ENCODE measurements at regions not wholly inside any gene's neighbourhood (a gene's known extent, or its start where the extent isn't known, plus 50 kb on each side); places are given as distances from the start of the nearest gene placed in this dataset.
A peak's percentile ranks its signal among the peaks of the same experiment; 100 is the strongest.

- no peak for TF ChIP-seq CTCF (IDR thresholded peaks at IDR 0.05; ENCODE audit: low read depth, low read length, missing control alignments)
- Histone ChIP-seq H3K27ac (no peak overlapping the region), H3K36me3 (replicated peaks) (no peaks in the 10 kb centered on the region), H3K27me3 (replicated peaks) (no peaks in the 10 kb centered on the region), H3K4me3 (ENCODE audit: low read depth, low read length) (no peak overlapping the region)
- no peak for DNase-seq
- in situ Hi-C loops (cut with HindIII; ENCODE audit: low pct_ligation_motif_present, low sequenced_read_pairs), result no loop called here
Observed at GRCh38 chr5:33338336-33339110, 102.2 kb upstream of the TARS1 start.

- Histone ChIP-seq H3K36me3 (replicated peaks) (no peaks in the 10 kb centered on the region), H3K4me3 (ENCODE audit: low read depth, low read length) (no peak overlapping the region), H3K27ac (no peak overlapping the region), H3K27me3 (replicated peaks) (no peaks in the 10 kb centered on the region)
- no peak for DNase-seq
- in situ Hi-C loops (cut with HindIII; ENCODE audit: low pct_ligation_motif_present, low sequenced_read_pairs), result no loop called here
- no peak for TF ChIP-seq CTCF (IDR thresholded peaks at IDR 0.05; ENCODE audit: low read depth, low read length, missing control alignments)
Observed at GRCh38 chr5:33339413-33339812, 101.4 kb upstream of the TARS1 start.

GRCh38 chr5:33340195-33340594 is 100.6 kb upstream of the TARS1 start:
- no peak for TF ChIP-seq CTCF (IDR thresholded peaks at IDR 0.05; ENCODE audit: low read depth, low read length, missing control alignments)
- DNase-seq, result no peak
- H3K36me3 ChIP-seq (replicated peaks), result no peaks in the 10 kb centered on the region
- no peak overlapping the region for H3K27ac ChIP-seq
- in situ Hi-C loops (cut with HindIII; ENCODE audit: low pct_ligation_motif_present, low sequenced_read_pairs), result no loop called here
- no peaks in the 10 kb centered on the region for H3K27me3 ChIP-seq (replicated peaks)
- no peak overlapping the region for H3K4me3 ChIP-seq (ENCODE audit: low read depth, low read length)

DNA sequence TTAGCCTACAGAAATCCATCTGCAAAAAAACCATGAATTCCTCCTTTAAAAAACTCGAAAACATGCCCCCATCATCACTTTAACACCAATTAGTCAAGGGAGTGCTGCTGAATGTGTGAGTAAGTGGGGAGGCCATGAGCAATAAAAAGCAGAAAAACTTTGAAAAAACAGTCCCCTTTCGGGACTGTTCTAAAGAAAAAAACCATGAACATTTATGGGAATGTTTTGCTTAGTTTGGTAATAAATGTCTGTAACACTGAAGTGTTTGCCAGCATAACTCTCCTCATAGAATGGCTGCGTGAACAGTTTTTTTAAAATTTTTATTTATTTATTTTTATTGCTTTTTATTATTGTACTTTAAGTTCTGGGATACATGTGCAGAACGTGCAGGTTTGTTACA is 99.4 kb upstream of the TARS1 start:
- no peak overlapping the region for H3K4me3 ChIP-seq (ENCODE audit: low read depth, low read length)
- DNase-seq, result no peak
- no peaks in the 10 kb centered on the region for H3K36me3 ChIP-seq (replicated peaks)
- no peak for TF ChIP-seq CTCF (IDR thresholded peaks at IDR 0.05; ENCODE audit: low read depth, low read length, missing control alignments)
- no peaks in the 10 kb centered on the region for H3K27me3 ChIP-seq (replicated peaks)
- in situ Hi-C loops (cut with HindIII; ENCODE audit: low pct_ligation_motif_present, low sequenced_read_pairs), result no loop called here
- no peak overlapping the region for H3K27ac ChIP-seq

DNA sequence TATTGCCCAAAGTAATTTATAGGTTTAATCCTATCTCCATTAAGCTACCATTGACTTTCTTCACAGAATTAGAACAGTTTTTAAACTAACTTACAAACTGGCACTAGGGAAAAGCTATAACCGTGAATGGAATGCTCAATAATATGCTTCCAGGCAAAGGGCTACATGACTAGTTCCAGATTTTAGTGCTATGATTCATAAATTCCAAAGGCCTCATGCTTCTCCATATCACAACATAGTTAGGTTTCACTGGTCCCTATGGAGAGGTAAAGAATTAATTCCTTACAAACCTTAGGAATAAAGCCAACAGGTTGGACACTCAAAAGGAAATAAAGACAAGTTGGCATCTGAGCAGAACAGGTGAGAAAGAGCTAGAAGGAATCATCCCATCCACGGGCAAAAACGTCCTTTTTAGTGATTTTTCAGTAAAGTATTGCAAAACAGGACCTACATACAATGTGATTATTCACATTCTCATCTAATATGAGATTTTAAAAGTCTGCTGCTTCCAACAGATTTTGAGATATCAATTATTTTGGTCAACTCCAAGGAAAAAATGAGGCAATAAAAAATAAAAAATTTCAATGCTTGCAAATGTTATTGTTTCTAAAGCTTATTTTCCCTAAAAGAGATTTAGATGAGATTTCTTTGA is 97.0 kb upstream of the TARS1 start:
- Histone ChIP-seq H3K27ac (peak overlapping the region; percentile 65), H3K4me3 (ENCODE audit: low read depth, low read length) (no peak overlapping the region), H3K36me3 (replicated peaks) (no peaks in the 10 kb centered on the region), H3K27me3 (replicated peaks) (no peaks in the 10 kb centered on the region)
- in situ Hi-C loops (cut with HindIII; ENCODE audit: low pct_ligation_motif_present, low sequenced_read_pairs), result no loop called here
- DNase-seq, result peak; percentile 53
- no peak for TF ChIP-seq CTCF (IDR thresholded peaks at IDR 0.05; ENCODE audit: low read depth, low read length, missing control alignments)

Measured in brain microvascular endothelial cell (primary cell).